Neural progenitor cell (in vitro differentiated cells): ENCODE measurements at regions not wholly inside any gene's neighbourhood (a gene's known extent, or its start where the extent isn't known, plus 50 kb on each side); places are given as distances from the start of the nearest gene placed in this dataset.

Source experiments
- DNase-seq: peaks from one replicate; pipeline ENCODE4 v3.0.0-alpha.2; 2016; ENCODE audit warnings: low spot score
- H2AFZ ChIP-seq: fragments of 200-600 bp; sonication (generic); replicated peaks from 2 replicates; pipeline ENCODE4 v1.6.1; 2016; ENCODE audit warnings: antibody characterized with exemption
- H3F3A ChIP-seq: fragments of 200-600 bp; sonication (generic); 2 replicates; pipeline ENCODE4 v1.6.1; 2016; ENCODE audit warnings: antibody characterized with exemption, low read depth
- H3K27ac ChIP-seq: fragments of 200-600 bp; sonication (generic); 2 replicates; pipeline ENCODE4 v1.5.1; 2016; ENCODE audit warnings: mild to moderate bottlenecking
- H3K27me3 ChIP-seq: fragments of 200-600 bp; sonication (generic); 2 replicates; pipeline ENCODE4 v1.6.1; 2016; ENCODE audit warnings: mild to moderate bottlenecking, moderate library complexity
- H3K36me3 ChIP-seq: fragments of 200-600 bp; sonication (generic); 2 replicates; pipeline ENCODE4 v1.5.1; 2016
- H3K4me1 ChIP-seq: fragments of 200-600 bp; sonication (generic); 2 replicates; pipeline ENCODE4 v1.6.1; 2016; ENCODE audit warnings: mixed run types
- H3K4me2 ChIP-seq: fragments of 200-600 bp; sonication (generic); 2 replicates; pipeline ENCODE4 v1.6.1; 2016
- H3K4me3 ChIP-seq: fragments of 200-600 bp; sonication (generic); 2 replicates; pipeline ENCODE4 v1.5.1; 2016
- H3K79me2 ChIP-seq: fragments of 200-600 bp; sonication (generic); 2 replicates; pipeline ENCODE4 v1.6.1; 2016; ENCODE audit warnings: low read depth
- H3K9ac ChIP-seq: fragments of 200-600 bp; sonication (generic); 2 replicates; pipeline ENCODE4 v1.6.1; 2016
- H3K9me3 ChIP-seq: fragments of 200-600 bp; sonication (generic); 2 replicates; pipeline ENCODE4 v1.5.1; 2016; ENCODE audit warnings: low read depth
- H4K20me1 ChIP-seq: fragments of 200-600 bp; sonication (generic); 2 replicates; pipeline ENCODE4 v1.6.1; 2016; ENCODE audit warnings: low read depth
- H3K27ac Mint-ChIP-seq: 3 replicates; pipeline ENCODE4 v1.8.0; 2021; ENCODE audit warnings: mixed read lengths
- H3K27me3 Mint-ChIP-seq: 2 replicates; pipeline ENCODE4 v1.8.0; 2022; ENCODE audit warnings: low read depth, mild to moderate bottlenecking, inconsistent platforms, moderate library complexity, mixed read lengths; ENCODE audit not compliant: insufficient read depth
- H3K36me3 Mint-ChIP-seq: 3 replicates; pipeline ENCODE4 v1.8.0; 2021; ENCODE audit warnings: mixed read lengths
- H3K4me1 Mint-ChIP-seq: 3 replicates; pipeline ENCODE4 v1.8.0; 2021; ENCODE audit warnings: mixed read lengths
- H3K4me3 Mint-ChIP-seq: 3 replicates; pipeline ENCODE4 v1.8.0; 2021; ENCODE audit warnings: mild to moderate bottlenecking, moderate library complexity, mixed read lengths
- H3K9me3 Mint-ChIP-seq: 3 replicates; pipeline ENCODE4 v1.8.0; 2020; ENCODE audit warnings: mixed read lengths
- EZH2 ChIP-seq: fragments of 200-600 bp; sonication (generic); IDR thresholded peaks from 2 replicates; pipeline ENCODE4 v1.6.1; 2017; ENCODE audit warnings: antibody characterized with exemption, mild to moderate bottlenecking, moderate library complexity
- EZH2phosphoT487 ChIP-seq: fragments of 200-600 bp; sonication (generic); IDR thresholded peaks from 2 replicates; pipeline ENCODE4 v1.6.1; 2017; ENCODE audit warnings: antibody characterized with exemption
- TF ChIP-seq, protein P1 (sequence below): fragments of 200-600 bp; sonication (generic); IDR thresholded peaks from 2 replicates; pipeline ENCODE4 v1.5.1; 2017; ENCODE audit warnings: antibody characterized with exemption, mild to moderate bottlenecking

DNA sequence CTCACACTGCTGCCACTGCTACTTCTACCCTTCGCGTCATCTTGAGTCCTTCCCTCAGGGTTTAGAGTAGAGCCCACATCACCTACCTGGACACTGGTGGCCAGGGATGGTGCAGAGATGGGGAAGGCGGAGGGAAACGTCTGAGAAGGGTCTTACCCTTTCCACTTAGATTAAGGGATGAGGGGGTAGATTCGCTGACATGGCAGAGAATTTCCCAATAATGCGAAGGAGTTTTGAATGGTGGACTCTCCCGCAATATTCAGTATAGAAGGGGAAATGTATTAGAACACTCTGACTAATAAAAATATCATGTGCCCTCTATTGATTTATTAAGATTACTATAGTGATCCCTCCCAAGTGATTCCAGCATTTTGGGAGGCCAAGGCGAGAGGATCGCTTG, 209.5 kb upstream of the KIAA1217 start:
- DNase-seq: no peak
- Histone ChIP-seq H3K27ac (no peak overlapping the region), H3K27me3 (no peaks in the 10 kb centered on the region), H3K4me1 (no peaks in the 10 kb centered on the region), H3K4me3 (no peak overlapping the region), H3K79me2 (no peaks in the 10 kb centered on the region), H3K4me2 (no peak overlapping the region), H2AFZ (no peak overlapping the region), H3K9ac (no peak overlapping the region), H4K20me1 (no peaks in the 10 kb centered on the region), H3K9me3 (no peaks in the 10 kb centered on the region), H3K36me3 (no peaks in the 10 kb centered on the region), H3F3A (no peaks in the 10 kb centered on the region)
- no peak overlapping the region for H3K27ac Mint-ChIP-seq
- no peak overlapping the region for H3K4me3 Mint-ChIP-seq
- peaks cover 3% of the 10 kb centered on the region for H3K4me1 Mint-ChIP-seq
- no peak for TF ChIP-seq EZH2phosphoT487
- no peaks in the 10 kb centered on the region for H3K27me3 Mint-ChIP-seq
- H3K36me3 Mint-ChIP-seq: no peaks in the 10 kb centered on the region
- H3K9me3 Mint-ChIP-seq: no peaks in the 10 kb centered on the region

DNA sequence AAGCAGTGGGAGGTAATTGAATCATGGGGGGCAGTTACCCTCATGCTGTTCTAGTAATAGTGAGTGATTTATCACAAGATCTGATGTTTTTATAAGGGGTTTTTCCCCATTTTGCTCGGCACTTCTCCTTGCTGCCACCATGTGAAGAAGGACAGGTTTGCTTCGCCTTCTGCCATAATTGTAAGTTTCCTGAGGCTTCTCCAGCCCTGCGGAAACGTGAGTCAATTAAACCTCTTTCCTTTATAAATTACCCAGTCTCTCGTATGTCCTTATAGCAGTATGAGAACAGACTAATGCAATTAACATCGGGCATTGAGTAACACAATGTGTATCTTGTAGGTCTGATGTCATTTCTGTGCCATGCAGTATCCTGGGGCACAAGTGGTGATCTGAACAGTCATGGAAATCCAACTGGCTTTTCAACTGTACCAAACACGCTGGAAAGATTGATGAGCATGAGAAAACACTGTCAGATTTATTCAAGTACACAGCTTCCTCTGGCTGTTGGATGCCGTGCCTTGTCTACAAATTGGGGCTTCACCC, 208.6 kb upstream of the KIAA1217 start:
- H3K4me1 Mint-ChIP-seq: no peaks in the 10 kb centered on the region
- no peaks in the 10 kb centered on the region for H3K9me3 ChIP-seq
- H3K27ac Mint-ChIP-seq: no peak overlapping the region
- H2AFZ ChIP-seq: no peak overlapping the region
- no peak overlapping the region for H3K4me3 ChIP-seq
- no peaks in the 10 kb centered on the region for H3K36me3 Mint-ChIP-seq
- H4K20me1 ChIP-seq: no peaks in the 10 kb centered on the region
- H3K4me1 ChIP-seq: no peaks in the 10 kb centered on the region
- no peak overlapping the region for H3K4me2 ChIP-seq
- no peaks in the 10 kb centered on the region for H3F3A ChIP-seq
- no peak overlapping the region for H3K4me3 Mint-ChIP-seq
- H3K79me2 ChIP-seq: no peaks in the 10 kb centered on the region
- H3K27me3 ChIP-seq: no peaks in the 10 kb centered on the region
- H3K9me3 Mint-ChIP-seq: no peaks in the 10 kb centered on the region
- no peak overlapping the region for H3K9ac ChIP-seq
- DNase-seq: no peak
- TF ChIP-seq EZH2 (no peak), EZH2phosphoT487 (no peak)
- TF ChIP-seq, protein P1, sequence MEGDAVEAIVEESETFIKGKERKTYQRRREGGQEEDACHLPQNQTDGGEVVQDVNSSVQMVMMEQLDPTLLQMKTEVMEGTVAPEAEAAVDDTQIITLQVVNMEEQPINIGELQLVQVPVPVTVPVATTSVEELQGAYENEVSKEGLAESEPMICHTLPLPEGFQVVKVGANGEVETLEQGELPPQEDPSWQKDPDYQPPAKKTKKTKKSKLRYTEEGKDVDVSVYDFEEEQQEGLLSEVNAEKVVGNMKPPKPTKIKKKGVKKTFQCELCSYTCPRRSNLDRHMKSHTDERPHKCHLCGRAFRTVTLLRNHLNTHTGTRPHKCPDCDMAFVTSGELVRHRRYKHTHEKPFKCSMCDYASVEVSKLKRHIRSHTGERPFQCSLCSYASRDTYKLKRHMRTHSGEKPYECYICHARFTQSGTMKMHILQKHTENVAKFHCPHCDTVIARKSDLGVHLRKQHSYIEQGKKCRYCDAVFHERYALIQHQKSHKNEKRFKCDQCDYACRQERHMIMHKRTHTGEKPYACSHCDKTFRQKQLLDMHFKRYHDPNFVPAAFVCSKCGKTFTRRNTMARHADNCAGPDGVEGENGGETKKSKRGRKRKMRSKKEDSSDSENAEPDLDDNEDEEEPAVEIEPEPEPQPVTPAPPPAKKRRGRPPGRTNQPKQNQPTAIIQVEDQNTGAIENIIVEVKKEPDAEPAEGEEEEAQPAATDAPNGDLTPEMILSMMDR: no peak
- H3K27ac ChIP-seq: no peak overlapping the region
- H3K36me3 ChIP-seq: no peaks in the 10 kb centered on the region
- no peaks in the 10 kb centered on the region for H3K27me3 Mint-ChIP-seq

DNA sequence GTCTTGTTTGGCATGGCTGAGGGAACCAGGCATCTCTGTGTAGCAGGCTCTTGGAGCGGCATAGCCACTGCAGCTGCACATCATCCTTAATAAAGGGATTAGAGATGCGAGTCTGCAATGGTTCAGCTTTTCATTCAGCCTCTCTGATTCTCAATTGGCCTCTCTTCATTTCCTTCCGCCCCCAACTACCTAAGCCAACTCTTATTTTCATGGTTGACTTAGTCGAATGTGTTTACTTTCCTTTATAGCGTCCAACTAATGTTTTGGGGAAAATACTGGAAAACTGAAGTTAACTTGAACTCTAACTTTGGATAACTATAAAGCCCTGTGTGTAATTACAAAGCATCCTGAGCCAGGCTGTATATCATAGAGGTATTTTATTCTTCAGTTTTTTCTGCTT, 202.2 kb upstream of the KIAA1217 start:
- H3K79me2 ChIP-seq: no peaks in the 10 kb centered on the region
- no peaks in the 10 kb centered on the region for H4K20me1 ChIP-seq
- no peak overlapping the region for H3K27ac ChIP-seq
- no peaks in the 10 kb centered on the region for H3K36me3 ChIP-seq
- H3K9ac ChIP-seq: no peak overlapping the region
- H3K4me2 ChIP-seq: no peak overlapping the region
- Mint-ChIP-seq H3K27me3 (no peaks in the 10 kb centered on the region), H3K4me3 (no peak overlapping the region), H3K36me3 (no peaks in the 10 kb centered on the region), H3K4me1 (peaks cover 46% of the 10 kb centered on the region), H3K27ac (no peak overlapping the region), H3K9me3 (no peaks in the 10 kb centered on the region)
- no peak for TF ChIP-seq EZH2
- peaks cover 22% of the 10 kb centered on the region for H3K4me1 ChIP-seq
- H2AFZ ChIP-seq: no peak overlapping the region
- no peaks in the 10 kb centered on the region for H3F3A ChIP-seq
- no peaks in the 10 kb centered on the region for H3K9me3 ChIP-seq
- DNase-seq: no peak
- no peaks in the 10 kb centered on the region for H3K27me3 ChIP-seq
- no peak overlapping the region for H3K4me3 ChIP-seq

DNA sequence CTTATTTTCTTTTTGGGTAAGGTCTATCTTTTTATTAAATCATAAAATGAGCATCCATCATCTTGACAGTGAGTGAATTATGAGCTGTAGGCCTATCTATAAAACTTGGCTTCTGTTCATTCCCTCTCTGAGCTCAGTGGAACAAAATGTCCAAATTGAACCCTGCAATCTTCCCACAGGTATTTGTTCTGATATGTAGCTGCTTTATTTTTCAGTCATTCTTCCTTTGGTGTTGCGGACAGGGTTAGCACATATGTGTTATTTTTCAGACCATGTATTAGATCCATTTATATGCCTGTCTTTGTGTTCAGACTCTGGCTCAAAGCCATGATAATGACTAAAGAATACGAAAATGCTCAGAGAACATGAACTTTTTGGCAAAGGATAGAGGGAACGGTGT, 201.6 kb upstream of the KIAA1217 start:
- Mint-ChIP-seq H3K27me3 (no peaks in the 10 kb centered on the region), H3K4me3 (no peak overlapping the region)

More for the DNA sequence above, 201.6 kb upstream of the KIAA1217 start:
- Mint-ChIP-seq H3K9me3 (no peaks in the 10 kb centered on the region), H3K36me3 (no peaks in the 10 kb centered on the region), H3K27ac (no peak overlapping the region), H3K4me1 (peaks cover 50% of the 10 kb centered on the region)
- Histone ChIP-seq H3K9ac (no peak overlapping the region), H3K4me2 (no peak overlapping the region), H3K27me3 (no peaks in the 10 kb centered on the region), H3K4me3 (no peak overlapping the region), H3K36me3 (no peaks in the 10 kb centered on the region), H3K9me3 (no peaks in the 10 kb centered on the region), H2AFZ (no peak overlapping the region), H3F3A (peaks cover 2% of the 10 kb centered on the region), H3K79me2 (no peaks in the 10 kb centered on the region), H4K20me1 (no peaks in the 10 kb centered on the region), H3K4me1 (peaks cover 26% of the 10 kb centered on the region), H3K27ac (no peak overlapping the region)
- no peak for TF ChIP-seq EZH2phosphoT487
- TF ChIP-seq EZH2: no peak
- TF ChIP-seq, protein P1: no peak
- DNase-seq: no peak
